Osteoblast (primary cell): ENCODE measurements at regions not wholly inside any gene's neighbourhood (a gene's known extent, or its start where the extent isn't known, plus 50 kb on each side); places are given as distances from the start of the nearest gene placed in this dataset.

Source experiments
- DNase-seq: peaks from one replicate; pipeline ENCODE4 v3.0.0; 2011; ENCODE audit warnings: low spot score, mixed read lengths; ENCODE audit not compliant: insufficient read length; ENCODE audit errors: missing footprints
- H2AFZ ChIP-seq: 2 replicates; pipeline ENCODE4 v1.6.0; 2011; ENCODE audit warnings: mild to moderate bottlenecking, low read length
- H3K27ac ChIP-seq: 2 replicates; pipeline ENCODE4 v1.5.1; 2011; ENCODE audit warnings: mild to moderate bottlenecking, low read depth, low read length, moderate library complexity
- H3K27me3 ChIP-seq: 2 replicates; pipeline ENCODE4 v1.6.0; 2012; ENCODE audit warnings: mild to moderate bottlenecking, control low read depth, inconsistent platforms, low read length, moderate library complexity; ENCODE audit not compliant: insufficient read depth
- H3K36me3 ChIP-seq: 2 replicates; pipeline ENCODE4 v1.5.1; 2011; ENCODE audit warnings: mild to moderate bottlenecking, low read length, control low read depth, moderate library complexity; ENCODE audit not compliant: insufficient read depth
- H3K4me1 ChIP-seq: 2 replicates; pipeline ENCODE4 v1.5.1; 2011; ENCODE audit warnings: mild to moderate bottlenecking, low read length, control low read depth, moderate library complexity; ENCODE audit not compliant: insufficient read depth
- H3K4me2 ChIP-seq: 2 replicates; pipeline ENCODE4 v1.6.0; 2011; ENCODE audit warnings: mild to moderate bottlenecking, low read length; ENCODE audit not compliant: insufficient read depth
- H3K4me3 ChIP-seq: fragments of 200-600 bp; sonication (generic); 3 replicates; pipeline ENCODE4 v1.5.1; 2012; ENCODE audit warnings: mild to moderate bottlenecking, low read length, inconsistent platforms; ENCODE audit not compliant: insufficient read depth
- H3K79me2 ChIP-seq: 2 replicates; pipeline ENCODE4 v1.6.0; 2012; ENCODE audit warnings: mild to moderate bottlenecking, low read length, control low read depth, inconsistent platforms; ENCODE audit not compliant: insufficient read depth
- H3K9me3 ChIP-seq: 2 replicates; pipeline ENCODE4 v1.5.1; 2011; ENCODE audit warnings: low read depth, low read length, control low read depth
- H4K20me1 ChIP-seq: 2 replicates; pipeline ENCODE4 v1.6.0; 2012; ENCODE audit warnings: mild to moderate bottlenecking, low read length, control low read depth; ENCODE audit not compliant: insufficient read depth
- TF ChIP-seq, protein P1 (sequence below): IDR thresholded peaks from 2 replicates; pipeline ENCODE4 v1.5.1; 2011; ENCODE audit warnings: mild to moderate bottlenecking, low read depth, low read length, moderate library complexity; ENCODE audit errors: extremely low read depth

DNA sequence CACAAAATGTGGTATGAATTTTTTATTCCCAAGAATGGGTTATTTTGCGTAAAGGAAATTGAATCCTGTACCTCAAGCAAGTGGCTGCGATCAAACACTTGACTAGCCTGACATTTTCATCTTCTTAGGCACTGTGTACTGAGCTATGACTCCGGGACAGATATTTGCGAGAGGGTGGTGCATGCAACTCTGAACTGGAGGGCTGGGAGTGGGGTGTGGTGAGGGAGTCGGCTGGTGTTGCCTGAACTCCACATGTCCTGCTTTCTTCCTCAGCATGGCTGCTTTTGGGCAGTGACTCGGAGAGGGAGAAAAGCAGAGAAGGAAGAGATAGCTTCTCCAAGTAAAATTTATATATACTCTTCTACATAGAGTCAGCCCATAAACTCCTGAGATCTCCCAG, 68.5 kb upstream of the GATB start:
- Histone ChIP-seq H3K9me3 (no peaks in the 10 kb centered on the region), H3K4me1 (no peaks in the 10 kb centered on the region), H3K27me3 (peaks cover 3% of the 10 kb centered on the region), H3K27ac (no peak overlapping the region), H3K4me3 (no peak overlapping the region), H3K4me2 (no peak overlapping the region), H3K36me3 (no peaks in the 10 kb centered on the region), H2AFZ (no peak overlapping the region), H3K79me2 (no peaks in the 10 kb centered on the region), H4K20me1 (no peaks in the 10 kb centered on the region)
- TF ChIP-seq, protein P1, sequence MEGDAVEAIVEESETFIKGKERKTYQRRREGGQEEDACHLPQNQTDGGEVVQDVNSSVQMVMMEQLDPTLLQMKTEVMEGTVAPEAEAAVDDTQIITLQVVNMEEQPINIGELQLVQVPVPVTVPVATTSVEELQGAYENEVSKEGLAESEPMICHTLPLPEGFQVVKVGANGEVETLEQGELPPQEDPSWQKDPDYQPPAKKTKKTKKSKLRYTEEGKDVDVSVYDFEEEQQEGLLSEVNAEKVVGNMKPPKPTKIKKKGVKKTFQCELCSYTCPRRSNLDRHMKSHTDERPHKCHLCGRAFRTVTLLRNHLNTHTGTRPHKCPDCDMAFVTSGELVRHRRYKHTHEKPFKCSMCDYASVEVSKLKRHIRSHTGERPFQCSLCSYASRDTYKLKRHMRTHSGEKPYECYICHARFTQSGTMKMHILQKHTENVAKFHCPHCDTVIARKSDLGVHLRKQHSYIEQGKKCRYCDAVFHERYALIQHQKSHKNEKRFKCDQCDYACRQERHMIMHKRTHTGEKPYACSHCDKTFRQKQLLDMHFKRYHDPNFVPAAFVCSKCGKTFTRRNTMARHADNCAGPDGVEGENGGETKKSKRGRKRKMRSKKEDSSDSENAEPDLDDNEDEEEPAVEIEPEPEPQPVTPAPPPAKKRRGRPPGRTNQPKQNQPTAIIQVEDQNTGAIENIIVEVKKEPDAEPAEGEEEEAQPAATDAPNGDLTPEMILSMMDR, result no peak
- no peak for DNase-seq

DNA sequence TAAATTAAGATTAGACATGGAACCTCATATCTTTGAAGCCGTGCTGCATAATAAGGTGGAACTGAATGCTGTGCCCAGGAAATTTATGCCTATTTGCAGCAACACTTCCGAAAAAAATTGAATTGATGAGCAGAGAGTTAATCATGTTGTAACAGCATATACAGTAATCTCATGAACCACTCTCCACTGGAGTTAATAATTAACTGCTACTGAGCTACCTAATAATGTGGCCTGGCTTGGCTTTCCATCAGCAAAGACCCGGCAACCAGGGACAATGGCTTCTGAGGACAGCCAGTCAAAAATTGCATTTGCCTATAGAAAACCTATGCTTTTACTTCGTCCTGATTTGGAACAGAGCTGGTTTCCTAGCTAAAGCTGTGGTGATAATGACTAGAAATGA, 63.8 kb upstream of the GATB start:
- H3K36me3 ChIP-seq, result no peaks in the 10 kb centered on the region
- H3K4me2 ChIP-seq, result no peak overlapping the region
- TF ChIP-seq, protein P1, result no peak
- no peak overlapping the region for H2AFZ ChIP-seq
- no peaks in the 10 kb centered on the region for H3K79me2 ChIP-seq
- no peaks in the 10 kb centered on the region for H3K9me3 ChIP-seq
- no peak overlapping the region for H3K4me3 ChIP-seq
- H3K4me1 ChIP-seq, result no peaks in the 10 kb centered on the region
- H4K20me1 ChIP-seq, result no peaks in the 10 kb centered on the region
- no peak for DNase-seq
- no peak overlapping the region for H3K27ac ChIP-seq
- H3K27me3 ChIP-seq, result peaks cover 8% of the 10 kb centered on the region

DNA sequence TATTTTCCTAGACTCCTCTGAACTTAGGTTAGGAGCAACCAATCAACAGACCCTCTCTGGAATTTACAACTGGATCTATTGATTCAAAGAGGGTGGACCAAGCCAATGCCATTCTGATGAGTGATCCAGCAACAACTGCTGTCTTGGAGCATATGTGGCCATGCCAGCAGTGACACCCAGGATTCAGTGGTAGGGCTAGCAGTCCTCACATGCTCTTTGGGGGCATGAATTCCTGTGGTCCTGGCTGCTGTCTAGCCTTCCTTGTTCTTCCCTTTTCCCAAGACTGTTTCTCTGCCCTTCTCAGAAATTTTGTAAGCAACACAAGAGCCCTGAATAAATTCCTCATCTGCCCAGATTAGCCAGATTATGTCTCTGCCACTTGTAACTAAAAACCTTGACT, 61.5 kb upstream of the GATB start:
- no peak for DNase-seq

DNA sequence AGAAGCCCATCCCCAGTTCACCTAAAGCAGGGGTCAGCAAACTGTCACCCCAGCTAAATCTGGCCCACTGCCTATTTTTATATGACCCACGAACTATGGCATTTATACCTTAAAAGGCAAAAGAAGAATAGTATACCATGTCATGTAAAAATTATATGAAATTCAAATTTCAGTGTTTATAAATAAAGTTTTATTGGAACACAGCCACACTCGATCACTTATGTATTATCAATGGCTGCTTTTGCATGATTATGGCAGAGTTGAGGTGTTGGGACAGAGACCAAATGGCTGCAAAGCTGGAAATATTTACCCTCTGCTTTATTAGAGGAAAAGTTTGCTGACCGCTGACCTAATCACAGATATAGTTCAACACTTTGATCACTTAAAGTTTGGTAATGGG, 59.2 kb upstream of the GATB start:
- Histone ChIP-seq H3K27me3 (peaks cover 8% of the 10 kb centered on the region), H3K4me3 (no peak overlapping the region), H3K79me2 (no peaks in the 10 kb centered on the region), H2AFZ (no peak overlapping the region), H3K27ac (no peak overlapping the region), H3K4me1 (no peaks in the 10 kb centered on the region), H3K4me2 (no peak overlapping the region), H3K36me3 (no peaks in the 10 kb centered on the region), H4K20me1 (no peaks in the 10 kb centered on the region), H3K9me3 (no peaks in the 10 kb centered on the region)
- TF ChIP-seq, protein P1, result no peak
- DNase-seq, result no peak

More for the DNA sequence above, 61.5 kb upstream of the GATB start:
- TF ChIP-seq, protein P1, result no peak
- Histone ChIP-seq H3K4me3 (no peak overlapping the region), H3K27ac (no peak overlapping the region), H3K27me3 (peaks cover 8% of the 10 kb centered on the region), H3K9me3 (no peaks in the 10 kb centered on the region), H3K79me2 (no peaks in the 10 kb centered on the region), H4K20me1 (no peaks in the 10 kb centered on the region), H3K4me2 (no peak overlapping the region), H2AFZ (no peak overlapping the region), H3K36me3 (no peaks in the 10 kb centered on the region), H3K4me1 (no peaks in the 10 kb centered on the region)
